ENCODE measurements at regions not wholly inside any gene's neighbourhood (a gene's known extent, or its start where the extent isn't known, plus 50 kb on each side); places are given as distances from the start of the nearest gene placed in this dataset.

DNA sequence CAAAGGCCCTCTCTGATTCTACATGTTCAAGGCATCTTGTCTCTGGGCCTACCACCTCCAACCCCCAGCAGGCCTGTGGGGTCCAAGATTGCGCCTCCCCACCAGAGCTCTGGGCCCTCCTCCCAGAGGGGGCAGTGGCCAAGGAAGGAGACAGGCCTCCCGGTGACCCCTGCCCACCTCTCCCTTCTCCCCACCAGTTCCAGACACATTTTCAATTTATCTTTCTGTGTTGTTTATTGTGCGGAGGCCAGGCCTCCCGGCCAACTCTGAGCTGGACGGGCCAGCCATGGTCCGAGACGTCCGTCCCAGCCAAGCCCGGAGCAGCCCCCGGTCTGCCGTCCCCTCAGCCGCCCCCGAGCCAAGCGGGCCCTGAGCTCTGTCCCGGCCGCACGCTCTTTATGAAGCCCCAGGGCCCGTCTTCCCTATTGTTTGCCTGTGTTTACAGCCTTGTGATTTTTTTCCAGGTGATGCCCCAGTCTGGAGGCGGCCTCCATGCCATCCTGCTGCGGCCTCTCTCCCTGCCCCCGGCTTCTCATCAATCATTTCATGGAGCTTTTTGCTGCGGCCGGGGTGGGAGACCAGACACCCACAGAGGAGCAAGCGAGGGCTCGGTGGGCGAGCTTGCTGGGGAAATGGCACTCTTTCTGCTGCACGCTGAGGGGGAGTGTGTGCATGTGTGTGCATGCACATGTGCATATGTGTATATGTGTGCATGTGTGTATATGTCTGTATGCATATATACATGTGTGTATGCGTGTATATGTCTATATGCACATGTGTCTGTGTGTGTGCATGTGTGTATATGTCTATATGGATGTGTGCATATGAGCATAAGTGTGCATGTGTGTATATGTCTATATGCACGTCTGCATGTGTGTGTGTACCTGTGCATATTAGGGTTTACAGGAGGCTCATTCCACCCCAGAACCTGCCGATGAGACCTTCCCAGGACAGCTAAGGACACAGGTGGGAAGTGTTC is 52.7 kb upstream of the ELN start:
- H3K4me3 ChIP-seq (ENCODE audit: insufficient read depth, low read depth, low read length): no peak overlapping the region
- intact Hi-C loops (cut with micrococcal nuclease): no loop called here
- H3K4me1 ChIP-seq (ENCODE audit: control insufficient read depth, insufficient read depth, low read length): no peaks in the 10 kb centered on the region
- WGBS, 2 experiments (ENCODE audit: extremely low coverage in 2 of 2, insufficient read length in 1 of 2): 68% methylated on average over 21 of the region's 30 CpGs; no CpG with 5 or more reads in 1 of the 2 experiments
- H4K5ac ChIP-seq (ENCODE audit: low read depth, low read length): no peak overlapping the region
- H3K27me3 ChIP-seq (ENCODE audit: control insufficient read depth, insufficient read depth, low read length): no peaks in the 10 kb centered on the region
- no peak overlapping the region for H3K9ac ChIP-seq (ENCODE audit: low read depth, low read length)
- POLR2A ChIA-PET (ENCODE audit: unreplicated experiment): interaction anchor here (0.5 kb wide), 1 partner anchor 57 kb away, joined by 4 read pairs; no protein-coding TSS in a partner anchor
- in situ Hi-C loops (cut with MboI; ENCODE audit: low sequenced_read_pairs): no loop called here
- no peak overlapping the region for H3K14ac ChIP-seq (replicated peaks; ENCODE audit: low read depth, low read length)
- no TSS peak for BruUV-seq (replicated peaks)
- H2AK5ac ChIP-seq (ENCODE audit: low read depth, low read length): no peak overlapping the region
- H2BK120ac ChIP-seq (ENCODE audit: low read depth, low read length): no peak overlapping the region
- no peaks in the 10 kb centered on the region for H4K20me1 ChIP-seq (ENCODE audit: insufficient read depth, low read length)
- H3K56ac ChIP-seq (ENCODE audit: extremely low read depth, insufficient read depth, low read length): no peak overlapping the region
- CTCF ChIA-PET: no interaction called here
- no peak for TF ChIP-seq FOS (IDR thresholded peaks at IDR 0.05; ENCODE audit: low read depth, low read length)
- TF ChIP-seq SMC3 (IDR thresholded peaks at IDR 0.05; ENCODE audit: low read depth, low read length): no peak
- TF ChIP-seq BHLHE40 (IDR thresholded peaks at IDR 0.05; ENCODE audit: low read depth, low read length): no peak
- TF ChIP-seq POLR2A (IDR thresholded peaks at IDR 0.05; ENCODE audit: low read depth, low read length): no peak
- no peak for TF ChIP-seq CEBPB (IDR thresholded peaks at IDR 0.05; ENCODE audit: low read depth, low read length)
- no peak for TF ChIP-seq RFX5 (IDR thresholded peaks at IDR 0.05; ENCODE audit: low read depth, low read length)
- TF ChIP-seq, protein P1, sequence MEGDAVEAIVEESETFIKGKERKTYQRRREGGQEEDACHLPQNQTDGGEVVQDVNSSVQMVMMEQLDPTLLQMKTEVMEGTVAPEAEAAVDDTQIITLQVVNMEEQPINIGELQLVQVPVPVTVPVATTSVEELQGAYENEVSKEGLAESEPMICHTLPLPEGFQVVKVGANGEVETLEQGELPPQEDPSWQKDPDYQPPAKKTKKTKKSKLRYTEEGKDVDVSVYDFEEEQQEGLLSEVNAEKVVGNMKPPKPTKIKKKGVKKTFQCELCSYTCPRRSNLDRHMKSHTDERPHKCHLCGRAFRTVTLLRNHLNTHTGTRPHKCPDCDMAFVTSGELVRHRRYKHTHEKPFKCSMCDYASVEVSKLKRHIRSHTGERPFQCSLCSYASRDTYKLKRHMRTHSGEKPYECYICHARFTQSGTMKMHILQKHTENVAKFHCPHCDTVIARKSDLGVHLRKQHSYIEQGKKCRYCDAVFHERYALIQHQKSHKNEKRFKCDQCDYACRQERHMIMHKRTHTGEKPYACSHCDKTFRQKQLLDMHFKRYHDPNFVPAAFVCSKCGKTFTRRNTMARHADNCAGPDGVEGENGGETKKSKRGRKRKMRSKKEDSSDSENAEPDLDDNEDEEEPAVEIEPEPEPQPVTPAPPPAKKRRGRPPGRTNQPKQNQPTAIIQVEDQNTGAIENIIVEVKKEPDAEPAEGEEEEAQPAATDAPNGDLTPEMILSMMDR (conservative IDR thresholded peaks at IDR 0.05; ENCODE audit: low read depth, low read length): no peak
- no peak for TF ChIP-seq NFE2L2 (IDR thresholded peaks at IDR 0.05; ENCODE audit: low read depth, low read length)
- no peak for TF ChIP-seq MAFK (IDR thresholded peaks at IDR 0.05; ENCODE audit: low read depth, low read length)
- no peak for TF ChIP-seq RAD21 (IDR thresholded peaks at IDR 0.05; ENCODE audit: low read length)
- no peak for TF ChIP-seq MAZ (IDR thresholded peaks at IDR 0.05; ENCODE audit: borderline replicate concordance, low read depth, low read length)
- TF ChIP-seq, protein P2, sequence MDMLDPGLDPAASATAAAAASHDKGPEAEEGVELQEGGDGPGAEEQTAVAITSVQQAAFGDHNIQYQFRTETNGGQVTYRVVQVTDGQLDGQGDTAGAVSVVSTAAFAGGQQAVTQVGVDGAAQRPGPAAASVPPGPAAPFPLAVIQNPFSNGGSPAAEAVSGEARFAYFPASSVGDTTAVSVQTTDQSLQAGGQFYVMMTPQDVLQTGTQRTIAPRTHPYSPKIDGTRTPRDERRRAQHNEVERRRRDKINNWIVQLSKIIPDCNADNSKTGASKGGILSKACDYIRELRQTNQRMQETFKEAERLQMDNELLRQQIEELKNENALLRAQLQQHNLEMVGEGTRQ (IDR thresholded peaks at IDR 0.05; ENCODE audit: low read depth, low read length): no peak
- no peak overlapping the region for H3K23ac ChIP-seq (ENCODE audit: low read depth, low read length)
- DNase-seq: no peak
- H3K27ac ChIP-seq (ENCODE audit: insufficient read depth, low read length): no peak overlapping the region
- dilution Hi-C loops (cut with HindIII; ENCODE audit: low sequenced_read_pairs, unreplicated experiment): no loop called here
- no peak for ATAC-seq (ENCODE audit: low read depth)
- H3K9me1 ChIP-seq (ENCODE audit: insufficient read depth, low read length): peaks cover 3% of the 10 kb centered on the region; the same call in 1 of the 2 replicates
- H3K4me2 ChIP-seq (ENCODE audit: low read depth, low read length): no peak overlapping the region
- no peaks in the 10 kb centered on the region for H3K79me1 ChIP-seq (ENCODE audit: low read depth in 1 of 2, low read length in 2 of 2)
- H4K91ac ChIP-seq (ENCODE audit: insufficient read depth, low read depth, low read length): no peak overlapping the region
- H3K36me3 ChIP-seq (ENCODE audit: control insufficient read depth, insufficient read depth, low read length): no peaks in the 10 kb centered on the region
- no peaks in the 10 kb centered on the region for H3K9me3 ChIP-seq (ENCODE audit: control insufficient read depth, insufficient read depth, low read length)
- no peak overlapping the region for H2AFZ ChIP-seq (replicated peaks; ENCODE audit: low read length, poor library complexity)
- no peak overlapping the region for H3K4ac ChIP-seq (ENCODE audit: low read depth, low read length)
- H2BK20ac ChIP-seq (ENCODE audit: low read depth, low read length): no peak overlapping the region
- no peak overlapping the region for H2BK15ac ChIP-seq (ENCODE audit: low read depth, low read length)
- H4K8ac ChIP-seq (ENCODE audit: low read depth in 2 of 2, low read length in 2 of 2): no peak overlapping the region
- no peak overlapping the region for H2AK9ac ChIP-seq (replicated peaks; ENCODE audit: low read depth, low read length, poor library complexity)
- H3K18ac ChIP-seq (ENCODE audit: low read depth, low read length): no peak overlapping the region
- H2BK5ac ChIP-seq (ENCODE audit: low read depth, low read length, poor library complexity, severe bottlenecking): no peak overlapping the region

Measured in IMR-90 (cell line).